Brain microvascular endothelial cell (primary cell): ENCODE measurements at regions not wholly inside any gene's neighbourhood (a gene's known extent, or its start where the extent isn't known, plus 50 kb on each side); places are given as distances from the start of the nearest gene placed in this dataset.

ENCODE experiments used
- DNase-seq: peaks from one replicate; pipeline ENCODE4 v3.0.0-alpha.2; 2020
- H3K27ac ChIP-seq: fragments of 250-450 bp; sonication (Bioruptor Pico); 2 replicates; pipeline ENCODE4 v1.5.1; 2020; ENCODE audit warnings: mild to moderate bottlenecking, moderate library complexity
- H3K27me3 ChIP-seq: fragments of 250-450 bp; sonication (Bioruptor Pico); replicated peaks from 2 replicates; pipeline ENCODE4 v1.5.1; 2020; ENCODE audit warnings: mild to moderate bottlenecking
- H3K36me3 ChIP-seq: fragments of 250-450 bp; sonication (Bioruptor Pico); replicated peaks from 2 replicates; pipeline ENCODE4 v1.5.1; 2020; ENCODE audit warnings: mild to moderate bottlenecking
- H3K4me3 ChIP-seq: 2 replicates; pipeline ENCODE4 v1.5.1; 2011; ENCODE audit warnings: low read depth, mild to moderate bottlenecking, control low read depth, low read length, moderate library complexity
- in situ Hi-C: cut with HindIII; loops from 2 replicates; pipeline ENCODE4 v1.10.0; 2017; ENCODE audit warnings: low sequenced_read_pairs, low pct_ligation_motif_present
- TF ChIP-seq, protein P1 (sequence below): IDR thresholded peaks from 2 replicates; pipeline ENCODE4 v1.5.1; 2011; ENCODE audit warnings: low read depth, mild to moderate bottlenecking, moderate library complexity, low read length, control low read depth, inconsistent platforms; ENCODE audit errors: missing control alignments

DNA sequence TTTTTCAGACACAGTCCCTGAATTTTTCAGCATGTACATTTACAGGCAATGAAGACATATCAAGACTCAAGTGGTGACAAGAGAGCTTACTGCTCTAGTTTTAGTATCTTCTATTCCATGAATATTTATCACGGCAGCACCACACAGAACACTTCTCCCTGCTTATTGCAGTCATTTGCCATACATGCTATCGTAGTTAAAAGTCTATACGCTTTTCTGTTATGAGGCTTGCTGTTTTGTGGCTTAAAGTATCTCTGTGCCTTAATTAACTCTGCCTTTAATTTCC is 65.4 kb upstream of the GK2 start:
- Histone ChIP-seq H3K27me3 (no peaks in the 10 kb centered on the region), H3K36me3 (no peaks in the 10 kb centered on the region), H3K27ac (no peak overlapping the region), H3K4me3 (no peak overlapping the region)
- DNase-seq = no peak
- TF ChIP-seq, protein P1, sequence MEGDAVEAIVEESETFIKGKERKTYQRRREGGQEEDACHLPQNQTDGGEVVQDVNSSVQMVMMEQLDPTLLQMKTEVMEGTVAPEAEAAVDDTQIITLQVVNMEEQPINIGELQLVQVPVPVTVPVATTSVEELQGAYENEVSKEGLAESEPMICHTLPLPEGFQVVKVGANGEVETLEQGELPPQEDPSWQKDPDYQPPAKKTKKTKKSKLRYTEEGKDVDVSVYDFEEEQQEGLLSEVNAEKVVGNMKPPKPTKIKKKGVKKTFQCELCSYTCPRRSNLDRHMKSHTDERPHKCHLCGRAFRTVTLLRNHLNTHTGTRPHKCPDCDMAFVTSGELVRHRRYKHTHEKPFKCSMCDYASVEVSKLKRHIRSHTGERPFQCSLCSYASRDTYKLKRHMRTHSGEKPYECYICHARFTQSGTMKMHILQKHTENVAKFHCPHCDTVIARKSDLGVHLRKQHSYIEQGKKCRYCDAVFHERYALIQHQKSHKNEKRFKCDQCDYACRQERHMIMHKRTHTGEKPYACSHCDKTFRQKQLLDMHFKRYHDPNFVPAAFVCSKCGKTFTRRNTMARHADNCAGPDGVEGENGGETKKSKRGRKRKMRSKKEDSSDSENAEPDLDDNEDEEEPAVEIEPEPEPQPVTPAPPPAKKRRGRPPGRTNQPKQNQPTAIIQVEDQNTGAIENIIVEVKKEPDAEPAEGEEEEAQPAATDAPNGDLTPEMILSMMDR = no peak
- in situ Hi-C loops = no loop called here

DNA sequence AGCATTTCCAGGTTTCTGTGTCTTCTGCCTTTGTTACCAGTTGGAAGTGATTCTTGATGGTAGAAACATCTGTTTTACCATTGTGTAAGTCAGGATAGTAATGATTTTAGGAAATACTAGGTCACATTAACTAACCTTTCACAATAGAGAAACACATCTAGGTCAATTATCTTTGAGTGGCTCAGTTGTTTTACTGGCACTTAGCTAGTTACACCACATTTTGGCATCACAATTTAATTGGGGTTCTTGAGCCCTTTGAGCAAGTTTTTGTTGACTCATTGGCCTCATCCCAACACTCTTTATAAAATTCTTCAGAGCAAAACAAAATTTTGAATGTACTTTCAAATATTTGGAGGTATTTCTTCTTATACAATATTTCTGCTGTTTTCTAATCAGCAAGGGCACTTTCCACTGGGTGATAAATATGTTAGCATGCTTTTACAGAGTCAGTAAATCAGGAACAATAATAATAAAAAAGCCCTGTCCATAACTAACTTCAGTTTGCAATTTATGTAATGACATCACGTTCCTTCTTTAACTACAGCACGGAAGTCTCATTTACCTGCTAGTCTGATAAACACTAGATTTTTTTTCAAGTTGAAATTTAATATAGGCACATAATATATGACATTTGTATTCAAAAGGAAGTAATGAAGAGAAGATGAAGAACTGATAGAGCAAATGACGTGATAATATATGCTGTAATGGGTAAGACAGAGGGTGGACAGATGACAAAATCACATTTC is 64.8 kb upstream of the GK2 start:
- H3K27ac ChIP-seq = no peak overlapping the region
- in situ Hi-C loops = no loop called here
- DNase-seq = no peak
- H3K4me3 ChIP-seq = no peak overlapping the region
- H3K36me3 ChIP-seq = no peaks in the 10 kb centered on the region
- TF ChIP-seq, protein P1 = no peak
- no peaks in the 10 kb centered on the region for H3K27me3 ChIP-seq

DNA sequence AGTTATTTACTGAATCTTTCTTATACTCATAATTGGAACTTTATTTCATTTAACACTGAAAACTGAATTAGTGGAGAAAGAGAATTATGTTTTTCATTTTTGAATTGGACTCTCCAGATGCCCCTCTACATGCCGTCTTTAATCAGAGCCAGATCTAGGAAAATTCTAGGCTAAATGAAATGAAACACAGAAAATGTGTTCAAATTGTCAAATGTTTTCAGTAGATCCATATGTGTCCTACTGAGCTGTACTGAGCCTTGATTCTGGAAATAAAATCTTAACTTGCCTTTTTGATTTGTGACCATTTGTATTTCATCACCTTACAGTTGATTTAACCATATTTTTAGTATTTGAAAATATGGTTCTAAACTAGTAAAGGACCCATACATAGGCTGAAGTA is 64.0 kb upstream of the GK2 start:
- Histone ChIP-seq H3K4me3 (no peak overlapping the region), H3K27me3 (no peaks in the 10 kb centered on the region), H3K27ac (no peak overlapping the region), H3K36me3 (no peaks in the 10 kb centered on the region)
- TF ChIP-seq, protein P1 = no peak
- in situ Hi-C loops = no loop called here
- DNase-seq = no peak

DNA sequence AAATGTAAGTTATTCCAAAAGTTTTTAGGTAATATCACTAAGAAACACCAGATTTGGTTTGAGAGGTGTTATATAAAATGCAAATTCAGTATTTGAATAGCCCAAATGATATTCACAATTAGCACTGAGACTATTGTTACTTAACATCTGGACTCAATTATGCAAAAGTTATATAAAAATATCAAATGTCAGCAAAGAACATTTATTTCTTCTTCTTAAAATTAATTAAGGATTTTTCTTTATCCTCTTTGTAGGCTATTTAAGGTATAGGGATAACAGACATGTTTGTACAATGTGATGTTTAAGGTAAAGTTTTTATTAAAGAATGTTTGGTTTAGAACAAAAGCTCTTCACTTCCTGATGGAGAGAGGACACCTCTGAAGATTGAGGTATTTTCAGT is 63.3 kb upstream of the GK2 start:
- TF ChIP-seq, protein P1 = no peak
- DNase-seq = no peak
- no peak overlapping the region for H3K4me3 ChIP-seq
- in situ Hi-C loops = no loop called here
- H3K36me3 ChIP-seq = no peaks in the 10 kb centered on the region
- H3K27ac ChIP-seq = no peak overlapping the region
- no peaks in the 10 kb centered on the region for H3K27me3 ChIP-seq

DNA sequence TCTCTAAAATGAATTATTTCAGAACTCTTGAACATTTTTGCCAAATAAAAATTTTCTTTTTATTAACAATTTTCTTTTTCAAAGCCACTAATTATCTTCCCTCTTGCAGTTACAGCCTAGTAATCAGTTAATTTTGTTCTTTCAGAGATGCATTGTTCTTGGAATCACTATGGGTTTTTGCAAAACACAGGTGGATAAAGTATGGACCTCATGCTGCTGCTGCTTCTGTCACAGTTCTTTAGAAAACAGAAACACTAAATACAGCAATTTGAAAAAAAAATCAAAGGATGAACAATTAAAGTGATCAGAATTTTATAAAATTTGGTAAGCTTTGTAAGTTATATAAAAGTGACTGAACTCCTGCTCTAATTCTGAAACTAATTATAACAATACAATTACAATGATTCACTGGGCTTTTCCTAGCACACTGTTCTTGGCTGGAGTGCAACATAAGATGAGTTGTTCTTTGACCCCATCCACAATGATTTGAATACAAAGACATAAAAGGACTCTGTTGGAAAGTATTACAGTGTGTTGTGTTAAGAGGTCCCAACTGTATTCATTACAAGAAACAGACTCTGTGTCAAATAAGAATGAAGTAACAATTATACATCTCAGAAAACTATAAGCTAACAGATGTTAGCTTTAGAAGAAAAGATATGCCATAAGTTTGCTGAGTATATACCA is 59.4 kb upstream of the GK2 start:
- no peak for DNase-seq
- H3K27ac ChIP-seq = no peak overlapping the region
- H3K36me3 ChIP-seq = no peaks in the 10 kb centered on the region
- in situ Hi-C loops = no loop called here
- H3K27me3 ChIP-seq = no peaks in the 10 kb centered on the region
- no peak overlapping the region for H3K4me3 ChIP-seq
- TF ChIP-seq, protein P1 = no peak
